ENCODE measurements at regions not wholly inside any gene's neighbourhood (a gene's known extent, or its start where the extent isn't known, plus 50 kb on each side); places are given as distances from the start of the nearest gene placed in this dataset.
"Not testable (repeated sequence)": the region's sequence is repeated elsewhere in the genome, so short reads cannot be mapped to it uniquely, and the experiment has no call there.

- DNase-seq, result not testable (repeated sequence)
Observed at GRCh38 chr17:30711626-30712507, 112.6 kb downstream of the CRLF3 start.

DNA sequence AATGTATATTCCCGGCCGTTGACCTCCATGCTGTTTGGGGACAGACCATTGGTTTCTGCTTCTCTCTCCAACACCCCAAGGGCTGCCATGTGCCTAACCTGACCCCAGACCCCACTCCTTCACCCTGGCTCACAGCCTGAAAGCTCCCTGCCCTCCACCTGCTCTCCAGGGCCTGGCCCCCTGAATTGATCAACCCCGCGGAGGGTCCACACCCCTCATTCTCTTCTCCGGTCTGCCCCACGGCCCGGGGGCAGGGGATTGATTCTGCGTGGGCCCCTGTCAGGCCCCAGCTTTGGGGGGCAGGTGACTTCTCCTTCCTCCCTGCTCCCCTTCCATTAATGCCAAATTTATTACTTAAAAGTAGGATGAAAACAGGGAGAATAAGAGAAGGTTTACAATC is 113.3 kb downstream of the CRLF3 start:
- DNase-seq, result not testable (repeated sequence)

DNA sequence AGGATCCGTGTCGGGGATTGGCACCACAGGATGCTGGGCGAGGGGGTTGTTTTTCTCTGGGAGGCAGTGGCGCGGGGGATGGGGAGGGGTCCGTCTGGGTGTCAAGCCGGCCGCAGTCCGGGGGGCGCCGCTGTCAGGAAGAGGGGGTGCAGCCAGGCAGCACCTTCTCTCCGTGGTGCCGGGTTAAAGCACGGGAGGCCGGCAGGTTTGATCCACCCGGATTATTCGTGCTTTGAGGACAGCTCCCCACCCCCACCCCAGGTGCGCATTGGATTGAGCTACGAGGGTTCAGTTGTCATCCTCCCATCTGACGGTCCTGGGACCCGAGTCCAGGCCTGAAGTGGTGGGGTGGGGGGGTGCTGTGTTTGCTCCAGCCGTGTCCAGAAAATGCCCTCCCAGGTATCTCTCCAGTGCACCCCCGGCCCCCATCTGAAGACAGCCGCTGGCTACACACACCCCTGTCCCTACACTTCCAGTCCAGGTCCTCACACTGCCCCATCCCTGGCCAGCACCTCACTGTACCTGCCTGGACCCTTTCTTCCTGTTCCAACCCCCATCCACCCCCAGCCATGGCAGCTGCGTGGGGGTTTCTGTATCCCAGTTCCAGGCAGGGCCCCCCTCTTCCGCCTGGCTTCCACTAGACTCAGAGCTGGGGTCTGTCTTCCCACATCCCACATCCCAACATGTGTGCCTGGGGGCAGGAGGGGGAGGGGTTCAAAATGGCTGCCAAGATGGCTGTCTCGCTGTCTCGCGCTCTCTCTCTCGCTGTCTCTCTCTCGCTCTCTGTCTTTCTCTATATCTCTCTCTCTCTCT is 114.0 kb downstream of the CRLF3 start:
- not testable (repeated sequence) for DNase-seq

- not testable (repeated sequence) for DNase-seq
Observed at GRCh38 chr17:30709561-30710275, 114.8 kb downstream of the CRLF3 start.

DNA sequence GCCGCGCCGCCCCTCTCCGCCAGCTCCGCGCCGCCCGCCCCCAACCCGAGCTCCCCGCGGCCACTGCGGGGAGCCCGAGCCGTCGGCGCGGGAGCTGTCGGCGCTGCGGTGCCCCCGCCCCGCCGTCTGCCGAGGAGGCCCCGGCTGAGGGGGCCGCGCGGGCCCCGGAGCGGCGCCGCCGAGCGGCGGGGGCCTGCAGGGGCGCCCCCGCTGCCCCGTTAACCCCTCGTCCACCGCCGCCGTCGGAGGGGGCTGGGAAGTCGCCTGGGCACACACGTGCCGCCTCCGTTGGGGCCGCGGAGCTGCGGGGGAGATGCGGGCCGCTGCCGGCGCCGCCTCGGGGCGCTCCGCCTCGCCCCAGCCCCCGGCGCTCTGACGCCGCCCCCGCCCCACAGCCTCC is 115.4 kb downstream of the CRLF3 start:
- not testable (repeated sequence) for DNase-seq

DNA sequence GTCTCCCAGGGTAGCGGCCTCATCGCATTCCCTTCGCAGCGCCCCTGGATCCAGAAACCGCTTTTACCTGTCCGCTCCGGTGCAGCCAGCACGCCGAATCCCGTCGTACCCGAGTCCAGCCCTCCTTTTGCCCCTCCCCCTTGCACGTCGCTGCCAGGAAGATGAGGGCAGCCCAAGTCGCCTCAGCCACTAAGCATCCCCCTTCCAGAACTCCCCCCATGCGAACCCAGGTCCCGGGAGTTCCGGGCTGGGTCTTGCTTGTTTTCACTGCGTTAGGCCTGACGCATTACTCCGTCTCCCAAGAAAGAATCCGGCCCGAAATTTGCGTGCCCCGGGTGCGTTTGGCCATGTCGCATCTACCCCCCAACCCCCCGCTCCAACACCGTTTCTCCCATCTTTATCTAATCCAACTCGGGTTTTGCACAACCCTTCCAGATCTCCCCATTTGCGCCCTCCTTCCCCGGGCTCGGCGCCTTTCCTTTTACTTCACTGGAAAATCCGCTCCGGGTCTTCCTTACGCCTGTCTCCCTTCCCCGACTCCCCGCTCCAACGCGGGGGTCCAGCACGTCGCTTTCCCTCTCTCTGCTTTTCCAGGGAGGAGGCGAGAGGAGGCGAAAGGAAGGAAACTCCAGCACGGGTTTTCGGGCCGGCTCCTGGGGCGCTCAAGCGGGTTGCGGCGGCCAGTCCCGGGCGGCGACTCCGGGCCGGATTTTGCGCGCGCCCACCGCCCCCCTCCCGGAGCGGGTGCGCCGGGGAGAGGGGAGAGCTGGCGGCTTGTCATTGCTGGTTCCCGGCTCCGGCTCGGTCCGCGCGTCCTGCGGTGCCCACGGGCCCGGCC is 116.0 kb downstream of the CRLF3 start:
- peak; percentile 88 to 90 for DNase-seq

GRCh38 chr17:30707724-30708240 is 116.7 kb downstream of the CRLF3 start:
- DNase-seq, result peak in 1 of 2 experiments; percentile 77

DNA sequence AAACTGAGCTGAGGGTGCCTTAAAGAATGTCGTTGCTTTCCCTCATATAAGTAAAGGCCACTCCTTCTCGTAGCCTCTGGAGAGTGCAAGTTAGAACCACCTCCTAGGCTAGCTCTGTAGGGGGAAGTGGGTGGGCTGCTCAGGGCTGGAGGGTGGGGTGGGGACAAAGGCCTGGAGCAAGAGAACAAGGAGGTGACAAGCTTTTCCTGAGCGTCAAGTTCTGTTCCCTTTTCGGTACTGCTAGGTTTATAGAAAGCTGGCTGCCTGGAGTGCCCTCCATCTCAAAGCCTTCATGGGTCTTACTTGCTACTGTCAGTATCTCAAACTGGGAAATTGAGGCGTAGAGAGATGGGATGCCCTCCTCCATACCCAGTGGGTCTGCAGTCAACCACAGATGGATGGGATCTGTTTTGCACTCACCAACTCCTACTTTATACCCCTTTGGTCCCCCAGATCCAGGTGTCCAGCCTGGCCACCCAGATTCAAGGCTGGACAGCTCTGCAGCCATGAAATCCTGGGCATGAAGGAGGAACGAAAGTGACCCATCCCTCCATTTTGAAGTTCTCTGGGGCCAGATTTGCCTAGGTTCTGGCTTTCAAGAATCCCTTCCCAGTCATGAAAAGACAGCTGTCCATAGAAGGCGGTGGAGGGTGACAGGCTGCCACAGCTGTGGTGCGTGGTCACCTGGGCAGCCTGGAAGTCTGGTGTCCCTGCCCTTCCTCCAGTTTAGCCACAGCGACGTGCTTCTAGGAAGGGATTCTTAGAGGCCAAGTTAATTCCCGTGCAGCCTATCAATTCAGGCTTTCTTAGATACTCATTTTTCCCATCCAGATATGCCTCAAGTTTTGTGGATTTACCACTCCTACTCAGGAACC is 117.8 kb downstream of the CRLF3 start:
- not testable (repeated sequence) for DNase-seq

GRCh38 chr17:30706004-30706403 is 118.5 kb downstream of the CRLF3 start:
- DNase-seq, result not testable (repeated sequence)

DNA sequence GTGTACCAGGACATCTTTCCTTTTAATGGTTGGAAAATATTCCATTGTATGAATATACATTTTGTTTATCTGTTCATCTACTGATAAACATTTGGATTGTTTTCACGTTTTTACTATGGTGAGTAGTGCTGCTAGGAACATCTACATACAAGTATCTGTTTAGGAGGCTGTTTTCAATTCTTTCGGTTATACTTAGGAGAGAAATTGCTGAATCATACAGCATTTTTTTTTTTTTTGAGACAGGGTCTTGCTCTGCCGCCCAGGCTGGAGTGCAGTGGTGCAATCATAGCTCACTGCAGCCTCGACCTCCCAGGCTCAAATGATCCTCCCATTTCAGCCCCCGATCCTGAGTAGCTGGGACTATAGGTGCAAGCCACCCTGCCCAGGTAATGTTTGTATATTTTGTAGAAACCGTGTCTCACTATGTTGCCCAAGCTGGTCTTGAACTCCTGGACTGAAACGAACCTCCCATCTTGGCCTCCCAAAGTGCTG is 122.9 kb downstream of the CRLF3 start:
- no peak for DNase-seq

DNA sequence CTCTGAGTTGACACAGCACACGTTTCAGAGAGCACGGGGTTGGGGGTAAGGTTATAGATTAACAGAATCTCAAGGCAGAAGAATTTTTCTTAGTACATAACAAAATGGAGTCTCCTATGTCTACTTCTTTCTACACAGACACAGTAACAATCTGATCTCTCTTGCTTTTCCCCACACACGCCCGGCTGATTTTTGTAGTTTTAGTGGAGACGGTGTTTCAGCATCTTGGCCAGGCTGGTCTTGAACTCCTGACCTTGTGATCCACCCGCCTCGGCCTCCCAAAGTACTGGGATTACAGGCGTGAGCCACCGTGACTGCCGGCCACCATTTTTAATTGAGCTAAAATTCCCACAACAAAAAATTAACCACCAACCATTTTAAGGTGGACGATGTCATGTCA is 123.7 kb downstream of the CRLF3 start:
- not testable (repeated sequence) for DNase-seq

GRCh38 chr17:30697619-30698460 is 126.7 kb downstream of the CRLF3 start:
- DNase-seq, result peak; percentile 62 to 69

GRCh38 chr17:30696234-30696633 is 128.3 kb downstream of the CRLF3 start:
- DNase-seq, result no peak

DNA sequence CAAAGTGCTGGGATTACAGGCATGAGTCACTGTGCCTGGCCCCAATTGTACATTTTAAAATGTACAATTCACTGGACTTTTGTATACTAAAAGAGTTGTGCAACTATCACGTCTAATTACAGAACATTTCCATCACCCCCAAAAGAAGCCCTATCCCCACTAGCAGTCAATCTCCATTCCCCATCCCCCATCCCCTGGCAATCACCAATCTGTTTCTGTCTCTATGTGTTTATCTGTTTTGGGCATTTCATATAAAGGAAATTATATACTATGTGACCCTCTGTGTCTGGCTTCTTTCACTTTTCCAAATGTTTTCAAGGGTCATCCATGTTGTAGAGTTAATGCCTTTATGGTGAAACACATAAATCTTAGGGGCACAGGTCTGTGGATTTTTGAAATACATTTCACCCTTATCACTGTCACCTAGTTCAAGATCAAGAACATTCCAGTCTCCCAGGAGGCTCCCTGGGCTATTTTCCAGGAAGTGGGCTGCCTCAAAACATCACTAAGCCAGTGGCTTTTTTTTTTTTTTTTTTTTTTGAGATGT is 129.2 kb downstream of the CRLF3 start:
- not testable (repeated sequence) for DNase-seq

DNA sequence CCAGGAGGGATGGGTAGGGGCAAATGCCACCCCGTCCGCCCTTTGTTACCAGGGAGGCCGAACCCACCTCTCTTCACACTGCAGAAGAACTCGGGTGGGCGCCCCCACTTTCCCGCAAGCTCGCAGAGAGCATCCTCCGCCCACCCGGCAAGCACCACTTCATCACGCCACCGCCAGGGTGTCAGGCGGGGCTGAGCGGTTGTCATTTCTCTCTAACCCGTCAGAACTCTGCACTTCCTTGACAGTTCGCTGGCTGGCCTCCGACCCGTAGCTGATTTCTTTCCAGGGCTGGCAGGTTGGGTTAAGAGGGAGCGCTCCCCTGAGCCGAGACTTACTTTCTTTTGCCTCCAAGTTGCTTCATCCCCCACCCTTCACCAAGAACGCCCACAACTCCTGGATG is 130.7 kb downstream of the CRLF3 start:
- not testable (repeated sequence) for DNase-seq

DNA sequence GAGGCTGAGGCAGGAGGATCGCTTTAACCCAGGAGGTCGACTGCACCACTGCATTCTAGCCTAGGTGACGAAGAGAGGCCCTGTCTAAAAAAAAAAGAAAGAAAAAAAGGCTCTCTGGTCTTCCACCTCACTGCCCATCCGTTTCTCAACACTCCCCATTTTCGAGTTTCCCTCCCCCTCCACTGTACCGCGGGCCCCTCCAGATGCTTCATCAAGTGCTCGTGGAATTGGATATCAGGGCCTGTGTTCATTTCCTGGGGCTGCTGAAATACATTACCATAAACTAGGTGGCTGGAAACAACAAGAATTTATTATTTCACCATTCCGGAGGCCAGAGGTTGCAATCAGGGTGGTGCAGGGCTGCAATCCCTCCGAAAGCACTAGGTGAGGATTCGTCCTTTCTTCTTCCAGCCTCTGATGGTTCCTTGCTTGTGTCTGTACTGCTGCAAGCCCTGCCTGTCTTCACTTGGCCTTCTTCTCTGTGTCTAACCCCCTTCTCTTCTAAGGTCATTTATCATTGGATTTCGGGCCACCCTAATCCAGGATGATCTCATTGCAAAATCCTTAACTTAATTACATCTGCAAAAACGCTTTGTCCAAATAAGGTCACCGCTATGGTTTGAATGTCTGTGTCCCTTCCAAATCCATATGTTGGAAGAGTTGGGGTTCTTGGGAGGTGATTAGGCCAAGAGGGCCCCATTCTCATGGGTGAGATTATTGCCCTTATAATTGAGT is 135.1 kb downstream of the CRLF3 start:
- DNase-seq, result not testable (repeated sequence)

DNA sequence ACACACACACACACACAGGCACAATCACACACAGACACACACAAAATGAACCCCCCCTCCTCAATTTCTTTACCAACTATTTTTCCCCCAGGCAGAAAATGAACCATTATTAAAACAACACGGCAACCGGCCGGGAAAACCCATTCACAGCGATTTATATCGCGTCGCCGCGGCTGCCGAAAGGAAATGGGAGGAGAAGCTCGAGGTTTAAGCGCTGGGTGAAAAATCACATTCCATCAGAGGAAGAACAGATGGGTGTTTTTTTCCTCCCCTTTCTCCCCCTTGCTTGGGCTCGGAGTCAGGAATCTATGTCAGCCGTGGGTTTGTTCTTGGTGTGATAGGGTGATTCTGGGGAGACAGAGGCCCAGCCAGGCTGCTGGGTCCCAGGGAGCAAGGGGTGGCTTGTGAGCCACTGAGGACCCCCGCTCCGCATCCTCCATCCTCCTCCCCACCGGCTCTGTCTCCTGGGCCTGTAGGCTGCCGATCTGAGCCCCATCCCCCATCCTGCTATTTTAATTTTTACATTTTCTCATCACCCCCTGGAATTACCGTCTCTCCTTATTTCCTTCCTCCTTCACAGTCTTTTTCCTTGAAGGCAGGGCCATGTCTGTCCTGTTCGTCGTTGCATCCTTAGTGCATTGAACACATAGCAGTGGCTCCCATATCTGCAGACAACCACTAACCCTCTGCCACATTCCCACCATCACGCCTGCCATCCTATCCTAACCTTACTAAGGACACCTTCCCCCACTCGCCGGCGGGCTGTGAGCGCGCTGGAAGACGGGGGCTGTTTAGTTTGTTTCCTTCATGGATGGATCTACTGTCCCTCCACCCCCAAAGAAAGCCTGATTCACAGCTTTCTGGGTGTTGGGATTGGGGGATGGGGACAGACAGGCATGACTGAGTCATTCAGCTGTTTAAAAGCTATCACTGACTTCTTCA is 137.7 kb downstream of the CRLF3 start:
- DNase-seq, result not testable (repeated sequence)

Measured in NCI-H187 (cell line).